ENCODE measurements at regions not wholly inside any gene's neighbourhood (a gene's known extent, or its start where the extent isn't known, plus 50 kb on each side); places are given as distances from the start of the nearest gene placed in this dataset.

- FAIRE-seq: no peak
- Histone ChIP-seq H3K27me3 (no peaks in the 10 kb centered on the region), H3K27ac (no peak overlapping the region), H3K36me3 (no peaks in the 10 kb centered on the region), H3K4me1 (no peaks in the 10 kb centered on the region), H3K4me3 (no peak overlapping the region), H3K9me3 (no peaks in the 10 kb centered on the region)
- WGBS, 2 donors: 86 to 89% methylated on average over 16 of the region's 16 CpGs
- intact Hi-C loops (cut with DNase I): no loop called here
- no peak for TF ChIP-seq CTCF (IDR thresholded peaks at IDR 0.05)
- DNase-seq: peak in 1 of 6 donors; percentile 20
- ATAC-seq: peak in 2 of 4 donors; percentile 25 to 32
Measured at GRCh38 chr3:13192471-13193213, 119.4 kb upstream of the IQSEC1 start.

- H3K4me1 ChIP-seq: no peaks in the 10 kb centered on the region
- DNase-seq: no peak
- H3K36me3 ChIP-seq: no peaks in the 10 kb centered on the region
- H3K9me3 ChIP-seq: no peaks in the 10 kb centered on the region
- FAIRE-seq: no peak
- no peak overlapping the region for H3K4me3 ChIP-seq
- 87 to 94% methylated on average over 12 of the region's 12 CpGs for WGBS, 2 donors
- intact Hi-C loops (cut with DNase I): no loop called here
- no peak for TF ChIP-seq CTCF (IDR thresholded peaks at IDR 0.05)
- ATAC-seq: no peak
- no peaks in the 10 kb centered on the region for H3K27me3 ChIP-seq
- H3K27ac ChIP-seq: no peak overlapping the region
Measured at GRCh38 chr3:13191016-13191415, 117.8 kb upstream of the IQSEC1 start.

GRCh38 chr3:13190378-13190765 is 117.1 kb upstream of the IQSEC1 start:
- H3K9me3 ChIP-seq: no peaks in the 10 kb centered on the region
- DNase-seq (no peak), FAIRE-seq (no peak), ATAC-seq (no peak)
- no peak for TF ChIP-seq CTCF (IDR thresholded peaks at IDR 0.05)
- no peak overlapping the region for H3K4me3 ChIP-seq
- 81 to 85% methylated on average over 2 of the region's 2 CpGs for WGBS, 2 donors
- intact Hi-C loops (cut with DNase I): no loop called here
- H3K4me1 ChIP-seq: no peaks in the 10 kb centered on the region
- no peaks in the 10 kb centered on the region for H3K36me3 ChIP-seq
- H3K27me3 ChIP-seq: no peaks in the 10 kb centered on the region
- no peak overlapping the region for H3K27ac ChIP-seq

GRCh38 chr3:13189639-13190377 is 116.6 kb upstream of the IQSEC1 start:
- DNase-seq (no peak), FAIRE-seq (no peak), ATAC-seq (no peak)
- Histone ChIP-seq H3K9me3 (no peaks in the 10 kb centered on the region), H3K27ac (no peak overlapping the region), H3K4me1 (no peaks in the 10 kb centered on the region), H3K36me3 (no peaks in the 10 kb centered on the region), H3K4me3 (no peak overlapping the region), H3K27me3 (no peaks in the 10 kb centered on the region)
- 88 to 89% methylated on average over 11 of the region's 11 CpGs for WGBS, 2 donors
- TF ChIP-seq CTCF (IDR thresholded peaks at IDR 0.05): no peak
- intact Hi-C loops (cut with DNase I): no loop called here

GRCh38 chr3:13188975-13189374 is 115.7 kb upstream of the IQSEC1 start:
- no peak for ATAC-seq
- H3K4me3 ChIP-seq: no peak overlapping the region
- TF ChIP-seq CTCF (IDR thresholded peaks at IDR 0.05): no peak
- H3K27ac ChIP-seq: no peak overlapping the region
- no peaks in the 10 kb centered on the region for H3K9me3 ChIP-seq
- no peaks in the 10 kb centered on the region for H3K36me3 ChIP-seq
- H3K27me3 ChIP-seq: no peaks in the 10 kb centered on the region
- intact Hi-C loops (cut with DNase I): no loop called here
- no peaks in the 10 kb centered on the region for H3K4me1 ChIP-seq
- DNase-seq: no peak
- no peak for FAIRE-seq
- 90 to 100% methylated on average over 1 of the region's 1 CpG for WGBS, 2 donors
